ENCODE measurements at regions not wholly inside any gene's neighbourhood (a gene's known extent, or its start where the extent isn't known, plus 50 kb on each side); places are given as distances from the start of the nearest gene placed in this dataset.

- 73 to 78% methylated on average over 25 of the region's 25 CpGs for WGBS, 2 donors
- no peak for DNase-seq
- Histone ChIP-seq H3K27ac (no peak overlapping the region), H3K9me3 (no peaks in the 10 kb centered on the region), H3K4me3 (no peak overlapping the region), H3K4me1 (peaks cover 3% of the 10 kb centered on the region), H3K36me3 (ENCODE audit: low read depth, missing control alignments) (no peaks in the 10 kb centered on the region), H3K27me3 (no peaks in the 10 kb centered on the region)
- intact Hi-C loops (cut with DNase I; ENCODE audit: low total_unique reads): no loop called here
- no peak for TF ChIP-seq CTCF (IDR thresholded peaks at IDR 0.05)
- no peak for TF ChIP-seq POLR2A (IDR thresholded peaks at IDR 0.05)
These were observed 164.5 kb downstream of the CD83 start for GRCh38 chr6:14281811-14282660.

- Histone ChIP-seq H3K9me3 (no peaks in the 10 kb centered on the region), H3K27me3 (no peaks in the 10 kb centered on the region), H3K4me1 (no peaks in the 10 kb centered on the region), H3K4me3 (no peak overlapping the region), H3K36me3 (ENCODE audit: low read depth, missing control alignments) (no peaks in the 10 kb centered on the region), H3K27ac (no peak overlapping the region)
- no peak for TF ChIP-seq CTCF (IDR thresholded peaks at IDR 0.05)
- TF ChIP-seq POLR2A (IDR thresholded peaks at IDR 0.05): no peak
- no peak for DNase-seq
- WGBS, 2 donors: 86 to 91% methylated on average over 10 of the region's 10 CpGs
- intact Hi-C loops (cut with DNase I; ENCODE audit: low total_unique reads): no loop called here
These were observed 165.4 kb downstream of the CD83 start for GRCh38 chr6:14282854-14283505.

- Histone ChIP-seq H3K36me3 (ENCODE audit: low read depth, missing control alignments) (no peaks in the 10 kb centered on the region), H3K4me3 (no peak overlapping the region), H3K4me1 (no peaks in the 10 kb centered on the region), H3K9me3 (no peaks in the 10 kb centered on the region), H3K27me3 (no peaks in the 10 kb centered on the region), H3K27ac (no peak overlapping the region)
- no peak for DNase-seq
- intact Hi-C loops (cut with DNase I; ENCODE audit: low total_unique reads): no loop called here
- TF ChIP-seq POLR2A (IDR thresholded peaks at IDR 0.05) (no peak), CTCF (IDR thresholded peaks at IDR 0.05) (no peak)
- 94 to 95% methylated on average over 12 of the region's 12 CpGs for WGBS, 2 donors
These were observed 166.1 kb downstream of the CD83 start for GRCh38 chr6:14283600-14284235.

- intact Hi-C loops (cut with DNase I; ENCODE audit: low total_unique reads): no loop called here
- no peak overlapping the region for H3K27ac ChIP-seq
- WGBS, 2 donors: 78 to 79% methylated on average over 7 of the region's 7 CpGs
These were observed 167.5 kb downstream of the CD83 start for GRCh38 chr6:14284969-14285590.

More at GRCh38 chr6:14284969-14285590, 167.5 kb downstream of the CD83 start:
- H3K9me3 ChIP-seq: no peaks in the 10 kb centered on the region
- no peaks in the 10 kb centered on the region for H3K27me3 ChIP-seq
- no peak overlapping the region for H3K4me3 ChIP-seq
- DNase-seq: no peak
- no peak for TF ChIP-seq POLR2A (IDR thresholded peaks at IDR 0.05)
- no peak for TF ChIP-seq CTCF (IDR thresholded peaks at IDR 0.05)
- H3K36me3 ChIP-seq (ENCODE audit: low read depth, missing control alignments): no peaks in the 10 kb centered on the region
- no peaks in the 10 kb centered on the region for H3K4me1 ChIP-seq
